Adrenal gland (tissue), 9 donors: ENCODE measurements at regions not wholly inside any gene's neighbourhood (a gene's known extent, or its start where the extent isn't known, plus 50 kb on each side); places are given as distances from the start of the nearest gene placed in this dataset.

Experiments used
- DNase-seq, 7 donors: peaks; one replicate each; pipeline ENCODE4 v3.0.0-alpha.2; 2019 to 2020
- H3K27ac ChIP-seq, 5 donors: fragments of 200-600 bp; sonication (generic) in 4 of 5; 1 replicate in 3 of 5; 2 replicates in 2 of 5; pipeline versions ENCODE4 v1.5.1 to v1.8.0; 2016 to 2020; ENCODE audit warnings: mild to moderate bottlenecking in 1 of 5
- H3K27me3 ChIP-seq: fragments of 200-600 bp; 2 replicates; pipeline ENCODE4 v1.8.0; 2021
- H3K36me3 ChIP-seq, 2 donors: fragments of 200-600 bp; replicated peaks in 1 of 2; 1 replicate in 1 of 2; 2 replicates in 1 of 2; pipeline versions ENCODE4 v1.5.1 to v1.8.0; 2018 to 2022
- H3K4me1 ChIP-seq, 2 donors: fragments of 200-600 bp; replicated peaks in 1 of 2; 1 replicate in 1 of 2; 2 replicates in 1 of 2; pipeline versions ENCODE4 v1.5.1 to v1.8.0; 2018 to 2021
- H3K4me3 ChIP-seq, 4 donors: fragments of 200-600 bp; sonication (generic) in 3 of 4; one replicate each; pipeline ENCODE4 v1.5.1; 2016 to 2018
- H3K9me3 ChIP-seq, 3 donors: fragments of 200-600 bp; sonication (generic) in 1 of 3; replicated peaks in 1 of 3; 1 replicate in 2 of 3; 2 replicates in 1 of 3; pipeline versions ENCODE4 v1.5.1 to v1.8.0; 2016 to 2021
- CTCF ChIP-seq, 6 experiments: fragments of 450-650 bp in 4 of 6; fragments of 200-600 bp in 2 of 6; sonication (generic) in 1 of 6; IDR thresholded peaks; 1 replicate in 5 of 6; 2 replicates in 1 of 6; pipeline versions ENCODE4 v1.5.1 to v1.8.0; 2016 to 2021; ENCODE audit warnings: antibody characterized with exemption in 6 of 6, mild to moderate bottlenecking in 2 of 6, moderate library complexity in 1 of 6
- POLR2A ChIP-seq, 2 donors: fragments of 450-650 bp; IDR thresholded peaks; one replicate each; pipeline ENCODE4 v1.6.1; 2017; ENCODE audit warnings: antibody characterized with exemption in 2 of 2, mild to moderate bottlenecking in 2 of 2, moderate library complexity in 1 of 2
- WGBS, 4 donors: extraction: QIAGEN DNeasy Blood & Tissue Kit in 2 of 4; methylation state at CpG; one replicate each; pipeline versions ENCODE4 v1.1.5 to v1.1.7; 2013 to 2017; 5-methylcytosine and 5-hydroxymethylcytosine counted together
- intact Hi-C, 2 donors: fragments of 100-400 bp; cut with DNase I; formaldehyde crosslinking; loops; one replicate each; pipeline versions ENCODE4 v1.14.1 to v1.15.0; 2022 to 2023
- donor health status: healthy with polysubstance abuse.
- donor health status: Bipolar disorder and iron deficiency.
- donor health status: DM: yes; HTN: yes; CAD: no.
- donor health status: DM: no; HTN: no; CAD: no.
- donor health status: DM: no; HTN: no; CAD: no.

GRCh38 chr3:24645047-24645446 lies 150.4 kb upstream of the THRB start:
- no peaks in the 10 kb centered on the region for H3K27me3 ChIP-seq
- H3K4me3 ChIP-seq, result no peak overlapping the region
- no peaks in the 10 kb centered on the region for H3K4me1 ChIP-seq
- intact Hi-C loops, result no loop called here
- no peaks in the 10 kb centered on the region for H3K36me3 ChIP-seq
- TF ChIP-seq POLR2A (IDR thresholded peaks at IDR 0.05), result no peak
- TF ChIP-seq CTCF (IDR thresholded peaks at IDR 0.05), result no peak
- DNase-seq, result no peak
- H3K27ac ChIP-seq, result no peak overlapping the region
- no peaks in the 10 kb centered on the region for H3K9me3 ChIP-seq
- 84 to 92% (median 88%) methylated on average over 1 to 11 of the region's 11 CpGs for WGBS, 4 donors

- TF ChIP-seq CTCF (IDR thresholded peaks at IDR 0.05) (no peak), POLR2A (IDR thresholded peaks at IDR 0.05) (no peak)
- WGBS, 4 donors, result 94 to 100% (median 96%) methylated on average over 2 of the region's 2 CpGs
- Histone ChIP-seq H3K27ac (no peak overlapping the region), H3K4me1 (no peaks in the 10 kb centered on the region), H3K27me3 (no peaks in the 10 kb centered on the region), H3K4me3 (no peak overlapping the region), H3K9me3 (no peaks in the 10 kb centered on the region), H3K36me3 (no peaks in the 10 kb centered on the region)
- intact Hi-C loops, result no loop called here
- DNase-seq, result no peak
Measured at GRCh38 chr3:24646790-24647189, 152.1 kb upstream of the THRB start.

GRCh38 chr3:24648063-24648462 lies 153.4 kb upstream of the THRB start:
- WGBS, 4 donors, result 78 to 85% (median 82%) methylated on average over 2 of the region's 2 CpGs

GRCh38 chr3:24650839-24651238 lies 156.2 kb upstream of the THRB start:
- Histone ChIP-seq H3K27ac (no peak overlapping the region), H3K4me3 (no peak overlapping the region), H3K27me3 (no peaks in the 10 kb centered on the region), H3K36me3 (no peaks in the 10 kb centered on the region), H3K4me1 (no peaks in the 10 kb centered on the region), H3K9me3 (no peaks in the 10 kb centered on the region)
- 85 to 93% (median 86%) methylated on average over 1 of the region's 1 CpG for WGBS, 4 donors
- TF ChIP-seq CTCF (IDR thresholded peaks at IDR 0.05) (no peak), POLR2A (IDR thresholded peaks at IDR 0.05) (no peak)
- DNase-seq, result no peak
- intact Hi-C loops, result no loop called here

More at GRCh38 chr3:24648063-24648462, 153.4 kb upstream of the THRB start:
- no peak for DNase-seq
- H3K4me1 ChIP-seq, result no peaks in the 10 kb centered on the region
- no peak overlapping the region for H3K4me3 ChIP-seq
- H3K36me3 ChIP-seq, result no peaks in the 10 kb centered on the region
- H3K9me3 ChIP-seq, result no peaks in the 10 kb centered on the region
- H3K27ac ChIP-seq, result no peak overlapping the region
- intact Hi-C loops, result no loop called here
- H3K27me3 ChIP-seq, result no peaks in the 10 kb centered on the region
- no peak for TF ChIP-seq CTCF (IDR thresholded peaks at IDR 0.05)
- TF ChIP-seq POLR2A (IDR thresholded peaks at IDR 0.05), result no peak
